ENCODE measurements at regions not wholly inside any gene's neighbourhood (a gene's known extent, or its start where the extent isn't known, plus 50 kb on each side); places are given as distances from the start of the nearest gene placed in this dataset.
"Not testable (repeated sequence)": the region's sequence is repeated elsewhere in the genome, so short reads cannot be mapped to it uniquely, and the experiment has no call there.

- DNase-seq: no peak
Measured at GRCh38 chr2:176885001-176885643, 327.5 kb upstream of the HNRNPA3 start.

- DNase-seq: no peak
Measured at GRCh38 chr2:176885661-176886060, 326.9 kb upstream of the HNRNPA3 start.

- DNase-seq: no peak
Measured at GRCh38 chr2:176891105-176891504, 321.5 kb upstream of the HNRNPA3 start.

GRCh38 chr2:176891857-176892256 is 320.7 kb upstream of the HNRNPA3 start:
- DNase-seq: no peak

GRCh38 chr2:176892676-176893226 is 319.8 kb upstream of the HNRNPA3 start:
- no peak for DNase-seq

GRCh38 chr2:176895158-176895557 is 317.4 kb upstream of the HNRNPA3 start:
- no peak for DNase-seq

GRCh38 chr2:176902454-176902853 is 310.1 kb upstream of the HNRNPA3 start:
- DNase-seq: no peak

GRCh38 chr2:176904053-176904452 is 308.5 kb upstream of the HNRNPA3 start:
- not testable (repeated sequence) for DNase-seq

GRCh38 chr2:176907341-176907740 is 305.3 kb upstream of the HNRNPA3 start:
- DNase-seq: no peak

GRCh38 chr2:176910828-176911227 is 301.8 kb upstream of the HNRNPA3 start:
- no peak for DNase-seq

GRCh38 chr2:176913955-176914354 is 298.6 kb upstream of the HNRNPA3 start:
- DNase-seq: no peak

GRCh38 chr2:176914371-176914770 is 298.2 kb upstream of the HNRNPA3 start:
- no peak for DNase-seq

- not testable (repeated sequence) for DNase-seq
Measured at GRCh38 chr2:176922545-176922944, 290.0 kb upstream of the HNRNPA3 start.

GRCh38 chr2:176923205-176923604 is 289.4 kb upstream of the HNRNPA3 start:
- DNase-seq: no peak

- no peak for DNase-seq
Measured at GRCh38 chr2:176924909-176925534, 287.6 kb upstream of the HNRNPA3 start.

- no peak for DNase-seq
Measured at GRCh38 chr2:176926453-176926852, 286.1 kb upstream of the HNRNPA3 start.

- not testable (repeated sequence) for DNase-seq
Measured at GRCh38 chr2:176929387-176929786, 283.2 kb upstream of the HNRNPA3 start.

- DNase-seq: no peak
Measured at GRCh38 chr2:176931588-176932563, 280.7 kb upstream of the HNRNPA3 start.

- DNase-seq: no peak
Measured at GRCh38 chr2:176934131-176934530, 278.5 kb upstream of the HNRNPA3 start.

GRCh38 chr2:176934869-176935415 is 277.7 kb upstream of the HNRNPA3 start:
- no peak for DNase-seq

- DNase-seq: no peak
Measured at GRCh38 chr2:176935543-176936102, 277.0 kb upstream of the HNRNPA3 start.

- no peak for DNase-seq
Measured at GRCh38 chr2:176936410-176936809, 276.2 kb upstream of the HNRNPA3 start.

GRCh38 chr2:176944998-176945397 is 267.6 kb upstream of the HNRNPA3 start:
- DNase-seq: no peak
